Stomach (tissue), 8 donors: ENCODE measurements at regions not wholly inside any gene's neighbourhood (a gene's known extent, or its start where the extent isn't known, plus 50 kb on each side); places are given as distances from the start of the nearest gene placed in this dataset.

ENCODE experiments used
- DNase-seq, 2 donors: peaks; one replicate each; pipeline versions ENCODE4 v3.0.0 to v3.0.0-alpha.2; 2013 to 2019
- H3K27ac ChIP-seq, 5 donors: fragments of 200-600 bp in 4 of 5; sonication (generic) in 4 of 5; one replicate each; pipeline ENCODE4 v1.5.1; 2013 to 2019; ENCODE audit warnings: mild to moderate bottlenecking in 1 of 5, moderate library complexity in 1 of 5
- H3K27me3 ChIP-seq, 3 donors: fragments of 200-600 bp; sonication (generic); one replicate each; pipeline ENCODE4 v1.5.1; 2017 to 2019; ENCODE audit warnings: mixed run types in 1 of 3
- H3K36me3 ChIP-seq, 4 donors: fragments of 200-600 bp; sonication (generic); 1 replicate in 3 of 4; 2 replicates in 1 of 4; pipeline ENCODE4 v1.5.1; 2016 to 2019
- H3K4me1 ChIP-seq, 4 donors: fragments of 200-600 bp; sonication (generic); one replicate each; pipeline ENCODE4 v1.5.1; 2016 to 2019
- H3K4me3 ChIP-seq, 4 donors: fragments of 200-600 bp; sonication (generic) in 3 of 4; one replicate each; pipeline ENCODE4 v1.5.1; 2016 to 2019; ENCODE audit warnings: mild to moderate bottlenecking in 1 of 4
- H3K9me3 ChIP-seq, 4 donors: fragments of 200-600 bp; sonication (generic); one replicate each; pipeline ENCODE4 v1.5.1; 2016 to 2019
- EP300 ChIP-seq: sonication (generic); formaldehyde crosslinking; IDR thresholded peaks from one replicate; pipeline ENCODE4 v1.6.1; 2017; ENCODE audit warnings: antibody characterized with exemption
- POLR2A ChIP-seq, 4 donors: fragments of 450-650 bp; IDR thresholded peaks; one replicate each; pipeline ENCODE4 v1.6.1; 2016; ENCODE audit warnings: antibody characterized with exemption in 4 of 4, control low read depth in 2 of 4, mild to moderate bottlenecking in 1 of 4, moderate library complexity in 1 of 4
- POLR2AphosphoS5 ChIP-seq, 3 donors: sonication (generic); formaldehyde crosslinking; IDR thresholded peaks; one replicate each; pipeline ENCODE4 v1.6.1; 2016; ENCODE audit warnings: antibody characterized with exemption in 3 of 3
- WGBS, 5 donors: extraction: QIAGEN DNeasy Blood & Tissue Kit in 3 of 5; methylation state at CpG; one replicate each; pipeline versions ENCODE4 v1.1.5 to v1.1.7; 2013 to 2018; 5-methylcytosine and 5-hydroxymethylcytosine counted together
- intact Hi-C: fragments of 100-400 bp; cut with DNase I; formaldehyde crosslinking; loops from one replicate; pipeline ENCODE4 v1.15.1; 2023; ENCODE audit warnings: low total_unique reads
- TF ChIP-seq, protein P1 (sequence below), 7 experiments: fragments of 450-650 bp in 4 of 7; fragments of 200-600 bp in 3 of 7; sonication (generic) in 3 of 7; IDR thresholded peaks; one replicate each; pipeline ENCODE4 v1.5.1; 2016 to 2019; ENCODE audit warnings: antibody characterized with exemption in 7 of 7, control low read depth in 2 of 7, mild to moderate bottlenecking in 1 of 7
- donor health status: healthy with polysubstance abuse.
- donor health status: Bipolar disorder and iron deficiency.
- donor health status: healthy.

DNA sequence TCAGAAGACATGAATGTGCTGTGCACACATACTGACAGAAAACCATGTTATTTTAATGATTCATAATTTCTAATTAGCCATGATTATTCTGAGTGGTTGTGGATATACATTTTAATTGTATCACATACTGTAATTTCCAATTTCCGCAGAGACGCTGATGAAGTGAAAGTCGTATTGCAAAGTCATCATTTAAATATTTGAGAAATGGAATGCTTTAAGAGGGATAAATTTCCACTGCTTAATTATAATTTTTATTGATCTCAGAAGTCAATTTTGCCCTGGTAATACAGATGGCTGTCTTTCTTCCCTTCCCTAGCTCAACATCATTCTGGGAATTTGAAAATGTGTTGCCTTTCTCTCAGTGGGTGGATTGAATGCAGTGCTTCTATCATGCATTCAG, 819.3 kb downstream of the ROBO2 start:
- no peak overlapping the region for H3K4me3 ChIP-seq
- DNase-seq = no peak
- TF ChIP-seq, protein P1, sequence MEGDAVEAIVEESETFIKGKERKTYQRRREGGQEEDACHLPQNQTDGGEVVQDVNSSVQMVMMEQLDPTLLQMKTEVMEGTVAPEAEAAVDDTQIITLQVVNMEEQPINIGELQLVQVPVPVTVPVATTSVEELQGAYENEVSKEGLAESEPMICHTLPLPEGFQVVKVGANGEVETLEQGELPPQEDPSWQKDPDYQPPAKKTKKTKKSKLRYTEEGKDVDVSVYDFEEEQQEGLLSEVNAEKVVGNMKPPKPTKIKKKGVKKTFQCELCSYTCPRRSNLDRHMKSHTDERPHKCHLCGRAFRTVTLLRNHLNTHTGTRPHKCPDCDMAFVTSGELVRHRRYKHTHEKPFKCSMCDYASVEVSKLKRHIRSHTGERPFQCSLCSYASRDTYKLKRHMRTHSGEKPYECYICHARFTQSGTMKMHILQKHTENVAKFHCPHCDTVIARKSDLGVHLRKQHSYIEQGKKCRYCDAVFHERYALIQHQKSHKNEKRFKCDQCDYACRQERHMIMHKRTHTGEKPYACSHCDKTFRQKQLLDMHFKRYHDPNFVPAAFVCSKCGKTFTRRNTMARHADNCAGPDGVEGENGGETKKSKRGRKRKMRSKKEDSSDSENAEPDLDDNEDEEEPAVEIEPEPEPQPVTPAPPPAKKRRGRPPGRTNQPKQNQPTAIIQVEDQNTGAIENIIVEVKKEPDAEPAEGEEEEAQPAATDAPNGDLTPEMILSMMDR (IDR thresholded peaks at IDR 0.05) = no peak
- TF ChIP-seq POLR2A (IDR thresholded peaks at IDR 0.05) = no peak
- TF ChIP-seq EP300 = no peak
- no peak for TF ChIP-seq POLR2AphosphoS5 (IDR thresholded peaks at IDR 0.05)
- H3K9me3 ChIP-seq = no peaks in the 10 kb centered on the region
- H3K36me3 ChIP-seq = no peaks in the 10 kb centered on the region
- intact Hi-C loops = no loop called here
- H3K4me1 ChIP-seq = no peaks in the 10 kb centered on the region
- H3K27me3 ChIP-seq = no peaks in the 10 kb centered on the region
- no peak overlapping the region for H3K27ac ChIP-seq
- WGBS, 5 donors = 79 to 95% (median 91%) methylated on average over 3 of the region's 3 CpGs

GRCh38 chr3:77868725-77869124, 828.8 kb downstream of the ROBO2 start:
- Histone ChIP-seq H3K27ac (no peak overlapping the region), H3K4me3 (no peak overlapping the region), H3K36me3 (no peaks in the 10 kb centered on the region), H3K27me3 (no peaks in the 10 kb centered on the region), H3K4me1 (no peaks in the 10 kb centered on the region), H3K9me3 (no peaks in the 10 kb centered on the region)
- TF ChIP-seq EP300 = no peak
- no peak for DNase-seq
- WGBS, 5 donors = 61 to 80% (median 70%) methylated on average over 2 of the region's 2 CpGs
- intact Hi-C loops = no loop called here

- Histone ChIP-seq H3K27me3 (no peaks in the 10 kb centered on the region), H3K36me3 (no peaks in the 10 kb centered on the region), H3K4me3 (no peak overlapping the region), H3K9me3 (no peaks in the 10 kb centered on the region), H3K27ac (no peak overlapping the region), H3K4me1 (no peaks in the 10 kb centered on the region)
- intact Hi-C loops = no loop called here
- WGBS, 5 donors = 77 to 82% (median 80%) methylated on average over 7 of the region's 7 CpGs
- no peak for DNase-seq
- no peak for TF ChIP-seq EP300
- TF ChIP-seq POLR2AphosphoS5 (IDR thresholded peaks at IDR 0.05) = no peak
- TF ChIP-seq, protein P1 (IDR thresholded peaks at IDR 0.05) = no peak
- TF ChIP-seq POLR2A (IDR thresholded peaks at IDR 0.05) = no peak
These were observed 829.5 kb downstream of the ROBO2 start for GRCh38 chr3:77869423-77869822.

DNA sequence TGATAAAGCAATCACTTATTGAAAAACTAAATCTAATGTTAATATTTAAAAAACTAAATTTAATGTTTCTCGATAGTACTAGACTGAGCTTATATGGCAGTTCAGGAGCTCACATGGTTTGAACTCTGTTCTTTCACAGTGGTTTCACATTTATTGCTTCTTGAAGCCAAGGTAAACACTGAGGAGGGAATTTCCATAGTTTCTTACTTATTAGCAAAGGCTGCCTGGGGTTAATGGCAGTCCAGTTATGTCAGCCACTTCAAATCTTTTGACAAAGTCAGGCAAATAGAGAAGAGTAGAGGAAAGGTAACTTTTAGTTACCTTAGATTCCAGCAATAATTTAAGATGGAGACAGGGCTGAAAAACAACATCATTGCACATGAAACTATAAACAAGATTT, 831.5 kb downstream of the ROBO2 start:
- DNase-seq = no peak
- Histone ChIP-seq H3K4me3 (no peak overlapping the region), H3K9me3 (no peaks in the 10 kb centered on the region), H3K4me1 (no peaks in the 10 kb centered on the region), H3K36me3 (no peaks in the 10 kb centered on the region), H3K27me3 (no peaks in the 10 kb centered on the region), H3K27ac (no peak overlapping the region)
- 52 to 70% (median 57%) methylated on average over 1 of the region's 1 CpG for WGBS, 5 donors
- intact Hi-C loops = no loop called here
- TF ChIP-seq, protein P1 (IDR thresholded peaks at IDR 0.05) = no peak
- no peak for TF ChIP-seq EP300
- TF ChIP-seq POLR2A (IDR thresholded peaks at IDR 0.05) = no peak
- no peak for TF ChIP-seq POLR2AphosphoS5 (IDR thresholded peaks at IDR 0.05)

- TF ChIP-seq POLR2AphosphoS5 (IDR thresholded peaks at IDR 0.05) (no peak), EP300 (no peak)
- TF ChIP-seq, protein P1 (IDR thresholded peaks at IDR 0.05) = no peak
- no peak overlapping the region for H3K4me3 ChIP-seq
- no peak for DNase-seq
- WGBS, 5 donors = 78 to 88% (median 80%) methylated on average over 4 of the region's 4 CpGs
- H3K4me1 ChIP-seq = no peaks in the 10 kb centered on the region
- H3K27ac ChIP-seq = no peak overlapping the region
- intact Hi-C loops = no loop called here
- H3K27me3 ChIP-seq = no peaks in the 10 kb centered on the region
- H3K36me3 ChIP-seq = no peaks in the 10 kb centered on the region
- no peaks in the 10 kb centered on the region for H3K9me3 ChIP-seq
These were observed 833.7 kb downstream of the ROBO2 start for GRCh38 chr3:77873598-77873997.
